ENCODE measurements at regions not wholly inside any gene's neighbourhood (a gene's known extent, or its start where the extent isn't known, plus 50 kb on each side); places are given as distances from the start of the nearest gene placed in this dataset.

- peaks cover 2% of the 10 kb centered on the region for H3K27me3 Mint-ChIP-seq (ENCODE audit: insufficient read depth, low read depth, poor library complexity)
- H3K27ac Mint-ChIP-seq = no peak overlapping the region
Measured at GRCh38 chr2:67548317-67549201, 151.4 kb downstream of the ETAA1 start.

More at GRCh38 chr2:67548317-67549201, 151.4 kb downstream of the ETAA1 start:
- TF ChIP-seq ZNF462 (CRISPR knock-in tag; IDR thresholded peaks at IDR 0.05) (no peak), JUNB (IDR thresholded peaks at IDR 0.05; ENCODE audit: unreplicated experiment) (no peak), EZH2phosphoT487 (IDR thresholded peaks at IDR 0.05; ENCODE audit: unreplicated experiment) (no peak), REST (IDR thresholded peaks at IDR 0.05; ENCODE audit: unreplicated experiment) (no peak), ETS1 (IDR thresholded peaks at IDR 0.05) (no peak), ZNF331 (CRISPR knock-in tag; IDR thresholded peaks at IDR 0.05; ENCODE audit: low read depth) (no peak), NANOG (IDR thresholded peaks at IDR 0.05; ENCODE audit: borderline replicate concordance) (no peak), STAT1 (IDR thresholded peaks at IDR 0.05; ENCODE audit: unreplicated experiment) (no peak), CREB1 (CRISPR knock-in tag; IDR thresholded peaks at IDR 0.05; ENCODE audit: low read depth) (no peak), CTCF (conservative IDR thresholded peaks at IDR 0.05; ENCODE audit: low read depth in 2 of 2) (no peak), ZNF114 (CRISPR knock-in tag; IDR thresholded peaks at IDR 0.05) (no peak), EZH2 (IDR thresholded peaks at IDR 0.05; ENCODE audit: low read depth, unreplicated experiment) (no peak), POLR2AphosphoS5 (IDR thresholded peaks at IDR 0.05; ENCODE audit: low read depth) (no peak)
- Histone ChIP-seq H3K27me3 (ENCODE audit: insufficient read depth) (no peaks in the 10 kb centered on the region), H3K4me2 (0 out of 2 replicates have a peak overlapping the region, but pooled peaks have one; percentile 33), H2AFZ (peak overlapping the region; percentile 43; the same call in 1 of the 2 replicates), H3K4me3 (no peak overlapping the region), H3K27ac (ENCODE audit: low read depth) (no peak overlapping the region), H3F3A (replicated peaks; ENCODE audit: low read depth) (no peaks in the 10 kb centered on the region), H3K36me3 (ENCODE audit: insufficient read depth) (no peaks in the 10 kb centered on the region), H3K4me1 (ENCODE audit: insufficient read depth) (peaks cover 9% of the 10 kb centered on the region; the same call in 1 of the 2 replicates), H4K20me1 (replicated peaks; ENCODE audit: insufficient read depth) (no peaks in the 10 kb centered on the region), H3K79me2 (replicated peaks; ENCODE audit: insufficient read depth) (no peaks in the 10 kb centered on the region), H3K9me2 (ENCODE audit: insufficient read depth) (0 out of 2 replicates have a peak, but pooled peaks cover 12% of the 10 kb centered on the region)
- H3K9me3 Mint-ChIP-seq = peaks cover 22% of the 10 kb centered on the region
- no peak overlapping the region for H3K4me3 Mint-ChIP-seq
- peak; percentile 81 for ATAC-seq
- DNase-seq (ENCODE audit: low spot score) = peak; percentile 31
- peaks cover 12% of the 10 kb centered on the region; the same call in 2 of the 3 replicates for H3K36me3 Mint-ChIP-seq (ENCODE audit: low read depth)
- peaks cover 12% of the 10 kb centered on the region for H3K4me1 Mint-ChIP-seq
